Adipocyte (in vitro differentiated cells): ENCODE measurements at regions not wholly inside any gene's neighbourhood (a gene's known extent, or its start where the extent isn't known, plus 50 kb on each side); places are given as distances from the start of the nearest gene placed in this dataset.
"Not testable (repeated sequence)": the region's sequence is repeated elsewhere in the genome, so short reads cannot be mapped to it uniquely, and the experiment has no call there.

Experiments used
- DNase-seq: peaks from one replicate; pipeline ENCODE4 v3.0.0-alpha.2; 2015; ENCODE audit warnings: low read depth
- H3K27me3 ChIP-seq: replicated peaks from 2 replicates; pipeline ENCODE4 v1.7.0; 2013; ENCODE audit warnings: mild to moderate bottlenecking, low read length, moderate library complexity; ENCODE audit not compliant: control insufficient read depth, insufficient read depth
- H3K36me3 ChIP-seq: 2 replicates; pipeline ENCODE4 v1.7.0; 2013; ENCODE audit warnings: low read length, mild to moderate bottlenecking, moderate library complexity; ENCODE audit not compliant: control insufficient read depth, insufficient read depth, severe bottlenecking
- H3K4me1 ChIP-seq: 2 replicates; pipeline ENCODE4 v1.7.0; 2013; ENCODE audit warnings: mild to moderate bottlenecking, low read length, moderate library complexity; ENCODE audit not compliant: control insufficient read depth, insufficient read depth
- H3K4me3 ChIP-seq: 2 replicates; pipeline ENCODE4 v1.7.0; 2013; ENCODE audit warnings: mild to moderate bottlenecking, low read length, moderate library complexity
- H3K9ac ChIP-seq: 2 replicates; pipeline ENCODE4 v1.7.0; 2013; ENCODE audit warnings: mild to moderate bottlenecking, low read length, moderate library complexity
- H3K9me3 ChIP-seq: 2 replicates; pipeline ENCODE4 v1.7.0; 2013; ENCODE audit warnings: mild to moderate bottlenecking, low read length, moderate library complexity; ENCODE audit not compliant: control insufficient read depth

GRCh38 chr9:42326482-42326881 lies 143.0 kb downstream of the SPATA31A6 start:
- H3K36me3 ChIP-seq, H3K9ac ChIP-seq, H3K4me1 ChIP-seq, H3K9me3 ChIP-seq, DNase-seq, H3K4me3 ChIP-seq, H3K27me3 ChIP-seq: not testable (repeated sequence)

GRCh38 chr9:42335342-42335741 lies 151.9 kb downstream of the SPATA31A6 start:
- H3K9me3 ChIP-seq, H3K36me3 ChIP-seq, H3K9ac ChIP-seq, H3K4me3 ChIP-seq, DNase-seq, H3K4me1 ChIP-seq, H3K27me3 ChIP-seq: not testable (repeated sequence)

- not testable (repeated sequence) for DNase-seq, H3K4me3 ChIP-seq, H3K9ac ChIP-seq, H3K36me3 ChIP-seq, H3K9me3 ChIP-seq, H3K27me3 ChIP-seq, H3K4me1 ChIP-seq
Observed at GRCh38 chr9:42335984-42336657, 152.7 kb downstream of the SPATA31A6 start.

GRCh38 chr9:42338275-42338674 lies 154.8 kb downstream of the SPATA31A6 start:
- not testable (repeated sequence) for H3K9me3 ChIP-seq, H3K4me1 ChIP-seq, H3K9ac ChIP-seq, DNase-seq, H3K4me3 ChIP-seq, H3K27me3 ChIP-seq, H3K36me3 ChIP-seq

- DNase-seq, H3K36me3 ChIP-seq, H3K27me3 ChIP-seq, H3K9ac ChIP-seq, H3K4me3 ChIP-seq, H3K9me3 ChIP-seq, H3K4me1 ChIP-seq: not testable (repeated sequence)
Observed at GRCh38 chr9:42339671-42340434, 156.4 kb downstream of the SPATA31A6 start.

GRCh38 chr9:42340435-42340723 lies 156.9 kb downstream of the SPATA31A6 start:
- not testable (repeated sequence) for H3K27me3 ChIP-seq, H3K9ac ChIP-seq, H3K4me3 ChIP-seq, DNase-seq, H3K4me1 ChIP-seq, H3K36me3 ChIP-seq, H3K9me3 ChIP-seq

- not testable (repeated sequence) for H3K36me3 ChIP-seq, H3K4me1 ChIP-seq, H3K27me3 ChIP-seq, H3K9ac ChIP-seq, DNase-seq, H3K4me3 ChIP-seq, H3K9me3 ChIP-seq
Observed at GRCh38 chr9:42341860-42342259, 158.4 kb downstream of the SPATA31A6 start.

- not testable (repeated sequence) for H3K36me3 ChIP-seq, DNase-seq, H3K4me3 ChIP-seq, H3K4me1 ChIP-seq, H3K9me3 ChIP-seq, H3K9ac ChIP-seq, H3K27me3 ChIP-seq
Observed at GRCh38 chr9:42342297-42342696, 158.8 kb downstream of the SPATA31A6 start.

GRCh38 chr9:42344508-42344907 lies 161.0 kb downstream of the SPATA31A6 start:
- not testable (repeated sequence) for H3K36me3 ChIP-seq, DNase-seq, H3K27me3 ChIP-seq, H3K9ac ChIP-seq, H3K4me3 ChIP-seq, H3K9me3 ChIP-seq, H3K4me1 ChIP-seq

GRCh38 chr9:42346916-42347315 lies 163.5 kb downstream of the SPATA31A6 start:
- not testable (repeated sequence) for H3K9ac ChIP-seq, H3K4me1 ChIP-seq, DNase-seq, H3K4me3 ChIP-seq, H3K9me3 ChIP-seq, H3K27me3 ChIP-seq, H3K36me3 ChIP-seq

- H3K9me3 ChIP-seq, H3K9ac ChIP-seq, H3K36me3 ChIP-seq, H3K4me1 ChIP-seq, DNase-seq, H3K4me3 ChIP-seq, H3K27me3 ChIP-seq: not testable (repeated sequence)
Observed at GRCh38 chr9:42349181-42349580, 165.7 kb downstream of the SPATA31A6 start.

GRCh38 chr9:42350412-42350811 lies 167.0 kb downstream of the SPATA31A6 start:
- H3K4me3 ChIP-seq, H3K9me3 ChIP-seq, DNase-seq, H3K4me1 ChIP-seq, H3K36me3 ChIP-seq, H3K9ac ChIP-seq, H3K27me3 ChIP-seq: not testable (repeated sequence)
